Fibroblast of lung (primary cell): ENCODE measurements at regions not wholly inside any gene's neighbourhood (a gene's known extent, or its start where the extent isn't known, plus 50 kb on each side); places are given as distances from the start of the nearest gene placed in this dataset.

Experiments used
- DNase-seq, 2 donors: peaks; one replicate each; pipeline versions ENCODE4 v3.0.0 to v3.0.0-alpha.2; 2010; ENCODE audit warnings: low read depth in 2 of 2
- H2AFZ ChIP-seq: 2 replicates; pipeline ENCODE4 v1.5.1; 2012; ENCODE audit warnings: low read length, control low read depth, inconsistent platforms
- H3K27ac ChIP-seq: 2 replicates; pipeline ENCODE4 v1.5.1; 2011; ENCODE audit warnings: low read length, control low read depth; ENCODE audit not compliant: insufficient read depth
- H3K27me3 ChIP-seq: 2 replicates; pipeline ENCODE4 v1.5.1; 2011; ENCODE audit warnings: mild to moderate bottlenecking, low read length; ENCODE audit not compliant: control insufficient read depth, insufficient read depth
- H3K36me3 ChIP-seq: 2 replicates; pipeline ENCODE4 v1.5.1; 2011; ENCODE audit warnings: low read length; ENCODE audit not compliant: control insufficient read depth, insufficient read depth
- H3K4me1 ChIP-seq: 2 replicates; pipeline ENCODE4 v1.5.1; 2011; ENCODE audit warnings: low read length; ENCODE audit not compliant: control insufficient read depth, insufficient read depth; ENCODE audit errors: extremely low read depth
- H3K4me2 ChIP-seq: 2 replicates; pipeline ENCODE4 v1.5.1; 2011; ENCODE audit warnings: low read length, control low read depth; ENCODE audit not compliant: insufficient read depth; ENCODE audit errors: extremely low read depth
- H3K4me3 ChIP-seq, 4 experiments: fragments of 200-600 bp in 1 of 4; sonication (generic) in 1 of 4; replicated peaks in 1 of 4; 2 replicates each; pipeline ENCODE4 v1.5.1; 2011 to 2016; ENCODE audit warnings: low read length in 4 of 4, low read depth in 3 of 4, mild to moderate bottlenecking in 3 of 4, control low read depth in 2 of 4, inconsistent platforms in 1 of 4, mixed read lengths in 1 of 4; ENCODE audit not compliant: insufficient read depth in 1 of 4; ENCODE audit errors: control extremely low read depth in 1 of 4
- H3K79me2 ChIP-seq: 2 replicates; pipeline ENCODE4 v1.5.1; 2012; ENCODE audit warnings: mild to moderate bottlenecking, low read length, inconsistent platforms; ENCODE audit not compliant: control insufficient read depth, insufficient read depth
- H3K9ac ChIP-seq: 2 replicates; pipeline ENCODE4 v1.5.1; 2011; ENCODE audit warnings: mild to moderate bottlenecking, low read length, control low read depth; ENCODE audit not compliant: insufficient read depth
- H3K9me3 ChIP-seq: 2 replicates; pipeline ENCODE4 v1.5.1; 2012; ENCODE audit warnings: low read depth, low read length; ENCODE audit not compliant: control insufficient read depth, insufficient read depth
- H4K20me1 ChIP-seq: 2 replicates; pipeline ENCODE4 v1.5.1; 2011; ENCODE audit warnings: low read length; ENCODE audit not compliant: control insufficient read depth, insufficient read depth; ENCODE audit errors: extremely low read depth
- CTCF ChIP-seq, 2 donors: IDR thresholded peaks in 1 of 2; conservative IDR thresholded peaks in 1 of 2; 1 replicate in 1 of 2; 2 replicates in 1 of 2; pipeline ENCODE4 v1.5.1; 2011 to 2012; ENCODE audit warnings: low read length in 2 of 2, control low read depth in 1 of 2, inconsistent platforms in 1 of 2, low read depth in 1 of 2, mild to moderate bottlenecking in 1 of 2
- EZH2 ChIP-seq: IDR thresholded peaks from 2 replicates; pipeline ENCODE4 v1.5.1; 2012; ENCODE audit warnings: low read length, control low read depth, mild to moderate bottlenecking; ENCODE audit errors: missing control alignments

- no peak overlapping the region for H3K4me2 ChIP-seq
- no peaks in the 10 kb centered on the region for H3K36me3 ChIP-seq
- peak; percentile 35 to 49 for DNase-seq
- no peak overlapping the region for H3K27ac ChIP-seq
- H2AFZ ChIP-seq: no peak overlapping the region
- no peaks in the 10 kb centered on the region for H3K79me2 ChIP-seq
- no peak overlapping the region for H3K4me3 ChIP-seq
- H3K9ac ChIP-seq: no peak overlapping the region
- no peak for TF ChIP-seq EZH2
- TF ChIP-seq CTCF (conservative IDR thresholded peaks at IDR 0.05 in 1 of 2, IDR thresholded peaks at IDR 0.05 in 1 of 2; ENCODE audit: low read depth in 1 of 2, low read length in 2 of 2): peak; percentile 34 to 48
- no peaks in the 10 kb centered on the region for H3K27me3 ChIP-seq
- no peaks in the 10 kb centered on the region for H4K20me1 ChIP-seq
- H3K4me1 ChIP-seq: no peaks in the 10 kb centered on the region
- H3K9me3 ChIP-seq: no peaks in the 10 kb centered on the region
Measured at GRCh38 chr12:93979189-93979588, 169.2 kb upstream of the PLXNC1 start.

- DNase-seq: no peak
- Histone ChIP-seq H2AFZ (no peak overlapping the region), H3K9ac (no peak overlapping the region), H3K9me3 (no peaks in the 10 kb centered on the region), H3K36me3 (no peaks in the 10 kb centered on the region), H4K20me1 (no peaks in the 10 kb centered on the region), H3K27ac (no peak overlapping the region), H3K27me3 (no peaks in the 10 kb centered on the region), H3K4me3 (no peak overlapping the region), H3K4me2 (no peak overlapping the region), H3K79me2 (no peaks in the 10 kb centered on the region), H3K4me1 (no peaks in the 10 kb centered on the region)
- TF ChIP-seq EZH2: no peak
- TF ChIP-seq CTCF (conservative IDR thresholded peaks at IDR 0.05 in 1 of 2, IDR thresholded peaks at IDR 0.05 in 1 of 2; ENCODE audit: low read depth in 1 of 2, low read length in 2 of 2): no peak
Measured at GRCh38 chr12:93980711-93981110, 167.7 kb upstream of the PLXNC1 start.

- no peak overlapping the region for H3K4me2 ChIP-seq
- no peak overlapping the region for H2AFZ ChIP-seq
- no peaks in the 10 kb centered on the region for H3K4me1 ChIP-seq
- no peaks in the 10 kb centered on the region for H3K79me2 ChIP-seq
- TF ChIP-seq CTCF (conservative IDR thresholded peaks at IDR 0.05 in 1 of 2, IDR thresholded peaks at IDR 0.05 in 1 of 2; ENCODE audit: low read depth in 1 of 2, low read length in 2 of 2): no peak
- no peak for TF ChIP-seq EZH2
- H3K36me3 ChIP-seq: no peaks in the 10 kb centered on the region
- no peak for DNase-seq
- H3K4me3 ChIP-seq: no peak overlapping the region
- H4K20me1 ChIP-seq: no peaks in the 10 kb centered on the region
- H3K27ac ChIP-seq: no peak overlapping the region
- H3K27me3 ChIP-seq: no peaks in the 10 kb centered on the region
- H3K9ac ChIP-seq: no peak overlapping the region
- H3K9me3 ChIP-seq: no peaks in the 10 kb centered on the region
Measured at GRCh38 chr12:93981411-93981810, 167.0 kb upstream of the PLXNC1 start.
